ENCODE measurements at regions not wholly inside any gene's neighbourhood (a gene's known extent, or its start where the extent isn't known, plus 50 kb on each side); places are given as distances from the start of the nearest gene placed in this dataset.
"Not testable (repeated sequence)": the region's sequence is repeated elsewhere in the genome, so short reads cannot be mapped to it uniquely, and the experiment has no call there.

- not testable (repeated sequence) for TF ChIP-seq POLR2A (IDR thresholded peaks at IDR 0.05; ENCODE audit: control extremely low read depth in 1 of 2, low read depth in 2 of 2, low read length in 2 of 2); BCL11A (IDR thresholded peaks at IDR 0.05; ENCODE audit: low read depth in 2 of 2, low read length in 2 of 2); CHD2 (IDR thresholded peaks at IDR 0.05; ENCODE audit: low read length); EZH2 (IDR thresholded peaks at IDR 0.05; ENCODE audit: low read depth, low read length, severe bottlenecking); RNF2 (IDR thresholded peaks at IDR 0.05; ENCODE audit: borderline replicate concordance, low read depth, low read length, missing control alignments, poor library complexity, severe bottlenecking); CTCF (IDR thresholded peaks at IDR 0.05; ENCODE audit: control extremely low read depth in 1 of 3, insufficient read depth in 1 of 3, low read depth in 1 of 3, low read length in 3 of 3); EP300 (IDR thresholded peaks at IDR 0.05; ENCODE audit: borderline replicate concordance in 1 of 2, low read depth in 2 of 2, low read length in 2 of 2); TCF12 (IDR thresholded peaks at IDR 0.05; ENCODE audit: low read depth, low read length)
Observed at GRCh38 chr7:63627590-63628485, 370.8 kb upstream of the ZNF722 start.
